Activated CD8-positive, alpha-beta memory T cell treated with anti-CD3 and anti-CD28 coated beads for 36 hours (primary cell): ENCODE measurements at regions not wholly inside any gene's neighbourhood (a gene's known extent, or its start where the extent isn't known, plus 50 kb on each side); places are given as distances from the start of the nearest gene placed in this dataset.

Source experiments
- CTCF ChIA-PET: fragments of 350-600 bp; sonication (Branson Sonifier 250); formaldehyde crosslinking; loops from one replicate; lab custom pipeline; 2021; ENCODE audit warnings: antibody characterized with exemption; lab: Charles Lee
- POLR2A ChIA-PET: fragments of 350-600 bp; sonication (Branson Sonifier 250); formaldehyde crosslinking; loops from one replicate; lab custom pipeline; 2021; ENCODE audit warnings: antibody characterized with exemption; lab: Charles Lee

DNA sequence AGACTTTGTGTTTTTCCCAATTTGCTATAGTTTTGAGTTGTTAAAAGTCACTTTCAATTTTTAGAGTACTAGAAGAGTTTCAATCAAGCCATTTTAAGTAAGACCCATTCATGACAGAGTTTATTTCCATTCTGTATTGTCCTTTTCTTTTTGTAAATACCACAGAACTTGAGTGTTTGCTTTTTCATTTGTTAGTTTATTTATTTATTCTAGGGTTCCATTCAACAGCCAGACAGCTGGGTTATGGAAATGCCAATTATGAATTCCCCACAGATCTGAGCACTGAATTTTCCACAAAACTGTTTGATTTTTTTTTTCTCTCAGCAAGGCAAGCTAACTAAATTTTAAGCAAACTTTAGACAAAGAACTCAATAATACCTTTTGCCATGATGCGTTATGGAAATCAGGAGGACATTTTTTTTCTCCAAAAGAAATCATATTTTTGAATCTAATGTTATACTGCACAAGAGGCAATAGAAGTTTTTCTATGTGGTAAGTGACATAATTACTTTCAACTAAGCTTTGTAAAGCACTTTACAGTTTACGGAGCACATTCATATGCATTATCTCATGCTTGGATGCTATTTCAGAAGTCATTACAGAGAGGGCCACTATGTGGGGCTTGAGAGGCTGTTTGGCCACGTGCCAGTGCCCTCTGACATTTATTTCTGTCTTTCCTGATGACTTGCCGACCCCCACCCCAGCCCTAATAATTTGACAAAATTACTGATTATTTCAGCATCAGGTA, 181.5 kb downstream of the VRK1 start:
- ChIA-PET CTCF (no interaction called here), POLR2A (no interaction called here)

DNA sequence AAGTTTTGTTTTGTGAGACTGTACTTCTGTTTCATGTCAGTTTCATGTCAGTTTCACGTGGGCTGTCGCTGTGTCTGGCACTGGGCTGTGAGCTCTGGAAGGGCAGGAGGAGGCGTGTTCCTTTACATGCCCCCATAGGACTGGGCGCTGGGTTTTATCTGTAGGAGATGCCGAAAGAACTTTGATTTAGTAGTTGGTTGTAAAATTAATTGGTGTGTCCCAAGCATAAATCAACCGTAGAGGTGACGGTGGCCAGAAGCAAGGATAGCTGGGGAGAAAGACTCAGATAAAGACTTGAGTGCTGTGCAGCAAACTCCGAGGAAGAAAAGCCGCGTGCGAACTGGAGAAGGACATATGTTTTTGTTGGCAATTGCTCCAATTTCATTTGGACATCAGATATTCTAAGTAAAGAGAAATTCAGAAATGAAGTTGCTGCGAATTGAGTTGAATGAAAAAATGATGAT, 182.5 kb downstream of the VRK1 start:
- ChIA-PET POLR2A (no interaction called here), CTCF (no interaction called here)

DNA sequence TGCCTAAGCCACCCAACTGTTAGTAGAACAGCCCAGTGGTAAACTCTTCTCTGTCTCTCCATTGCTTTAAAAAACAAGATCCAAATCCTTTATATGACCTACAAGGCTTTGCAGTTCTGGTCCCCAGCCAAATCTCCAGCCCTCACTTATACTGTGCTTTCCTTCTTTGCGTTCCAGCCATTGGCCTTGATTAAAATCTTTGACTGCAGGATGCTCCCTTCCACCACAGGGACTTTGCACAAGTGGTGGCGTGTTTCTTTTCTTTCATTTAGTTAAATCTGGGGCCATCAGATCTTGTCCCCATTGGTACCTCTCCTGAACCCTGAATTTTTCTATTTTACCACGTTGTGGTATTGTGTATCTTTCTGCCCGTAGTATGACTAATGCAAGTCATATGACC, 183.7 kb downstream of the VRK1 start:
- CTCF ChIA-PET = no interaction called here
- POLR2A ChIA-PET = no interaction called here

DNA sequence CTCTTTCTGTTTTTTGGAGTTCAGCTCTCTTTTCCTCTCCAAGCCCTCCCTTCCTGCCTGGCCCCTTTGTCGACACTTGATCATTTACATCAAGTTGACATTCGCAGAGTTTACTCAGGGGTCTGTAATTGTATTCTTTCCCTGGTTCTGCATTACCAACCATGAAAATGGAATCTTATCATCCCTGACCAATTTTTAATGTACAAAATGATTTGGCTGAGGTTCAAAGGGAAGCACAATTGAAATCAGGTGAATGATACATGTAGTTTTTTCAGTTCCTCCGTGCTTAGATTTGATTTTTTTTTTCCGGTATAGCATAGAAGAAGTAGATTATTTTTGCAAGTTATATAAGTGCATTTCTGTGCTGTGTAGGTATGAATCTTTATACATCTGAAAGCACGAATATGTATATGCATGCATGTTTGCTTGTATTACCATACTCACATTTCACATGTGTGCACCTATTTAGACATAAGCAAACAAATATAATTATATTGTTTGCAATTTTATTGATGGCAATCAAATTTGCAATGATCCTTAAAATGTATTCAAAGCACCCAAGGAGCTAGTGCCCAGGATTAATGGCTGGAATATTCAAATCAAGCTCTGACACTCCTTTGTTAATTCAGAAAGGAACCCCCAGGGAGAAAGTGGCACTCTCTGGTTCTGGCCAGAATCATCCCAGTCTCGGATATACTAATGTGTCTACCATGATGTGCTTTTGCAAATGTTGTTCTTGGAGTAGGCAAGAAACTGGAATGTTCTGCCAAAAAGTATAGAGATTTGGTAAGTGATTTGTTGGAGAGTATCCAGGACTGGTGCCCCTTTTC, 189.3 kb downstream of the VRK1 start:
- ChIA-PET CTCF (no interaction called here), POLR2A (no interaction called here)

DNA sequence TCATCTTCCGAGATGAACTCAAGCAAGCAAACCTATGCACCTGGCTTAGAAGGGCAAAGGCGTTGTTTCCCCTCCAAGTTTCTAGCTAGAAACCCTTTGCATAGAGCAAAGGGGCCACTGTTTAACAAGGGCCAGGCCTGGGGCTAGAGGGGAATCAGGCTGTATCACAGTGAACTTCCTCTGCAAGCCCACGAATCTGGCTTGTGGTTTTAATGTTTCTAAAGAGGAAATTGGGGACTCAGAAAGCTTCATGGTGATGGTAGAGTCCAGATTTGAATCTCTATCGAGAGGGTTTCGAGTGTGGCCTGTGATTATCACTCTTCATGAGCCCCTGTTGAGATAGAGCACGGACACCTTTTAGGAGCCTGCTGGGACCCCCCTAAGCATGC, 189.9 kb downstream of the VRK1 start:
- POLR2A ChIA-PET = no interaction called here
- CTCF ChIA-PET = no interaction called here

DNA sequence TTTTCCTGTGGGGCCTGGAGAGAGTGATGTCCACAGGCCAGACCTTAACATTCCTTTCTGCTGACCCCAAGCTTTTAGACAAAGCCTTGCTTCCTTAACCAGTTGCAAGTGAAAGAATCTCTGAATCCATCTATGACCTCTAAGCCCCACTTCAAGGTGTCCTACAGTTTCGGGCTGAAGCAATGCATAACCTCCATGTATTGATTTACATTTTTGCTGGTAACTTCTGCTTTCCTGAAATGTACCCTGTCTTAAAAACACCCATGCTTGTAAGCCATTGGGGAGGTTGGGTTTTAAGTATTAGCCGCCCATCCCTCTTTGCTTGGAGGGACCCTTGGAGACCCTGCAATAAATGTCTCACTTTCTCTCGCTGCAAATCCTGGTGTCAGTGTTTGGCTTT, 190.6 kb downstream of the VRK1 start:
- POLR2A ChIA-PET = no interaction called here
- CTCF ChIA-PET = no interaction called here

DNA sequence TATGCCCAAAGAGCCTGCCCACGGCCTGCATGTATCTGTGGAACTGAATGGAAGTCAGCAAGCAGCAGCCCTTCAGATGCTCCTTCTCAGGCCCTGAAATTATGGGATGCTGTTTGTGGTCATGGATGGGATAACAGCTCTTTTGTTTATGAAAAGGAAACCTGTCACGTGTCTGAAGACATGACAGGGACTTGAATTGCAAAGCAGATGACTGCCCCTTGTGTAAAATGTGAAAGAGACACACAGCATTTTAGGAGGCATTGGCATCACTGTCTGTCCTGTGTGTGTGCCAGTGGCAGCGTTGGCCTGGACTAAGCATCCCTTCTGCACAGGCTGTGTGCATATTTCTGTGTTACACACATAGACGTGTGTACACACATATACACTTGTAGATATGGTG, 192.1 kb downstream of the VRK1 start:
- CTCF ChIA-PET = no interaction called here
- POLR2A ChIA-PET = no interaction called here

DNA sequence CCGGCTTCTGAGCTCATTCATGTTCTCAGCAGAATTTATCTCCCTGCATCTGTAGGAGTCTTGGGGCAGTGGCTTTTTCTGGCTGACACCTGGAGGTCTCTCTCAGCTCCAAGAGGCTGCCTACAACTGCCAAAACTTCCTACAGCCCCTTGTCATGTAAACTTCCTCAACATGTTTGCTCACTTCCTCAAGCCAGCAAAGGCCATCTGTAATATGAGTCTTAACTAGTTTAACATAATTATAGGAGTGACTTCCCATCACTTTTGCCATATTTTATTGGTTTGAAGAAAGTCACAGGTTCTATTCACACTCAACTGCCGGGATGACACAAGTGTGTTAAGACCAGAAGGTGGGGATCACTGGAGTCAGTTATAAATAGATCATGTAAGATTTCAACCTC, 194.0 kb downstream of the VRK1 start:
- ChIA-PET POLR2A (no interaction called here), CTCF (no interaction called here)

DNA sequence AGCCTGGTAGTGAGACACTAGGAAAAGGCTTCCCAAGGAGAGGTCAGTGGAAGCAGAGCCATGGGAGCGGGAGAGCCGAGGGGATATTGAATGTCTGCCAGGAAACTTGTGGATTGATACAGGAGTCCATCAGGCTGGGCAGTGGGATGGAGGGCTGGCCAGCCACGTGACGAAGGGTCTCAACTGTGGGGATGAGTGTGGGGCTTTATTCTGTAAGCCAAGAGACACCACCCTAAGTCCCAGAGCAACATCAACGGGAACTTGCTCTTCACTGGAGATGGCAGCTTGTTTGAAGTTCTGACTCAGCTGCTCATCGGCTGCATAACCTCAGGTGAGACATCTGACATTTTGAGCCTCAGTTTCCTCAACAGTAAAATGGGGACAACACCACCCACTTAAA, 197.8 kb downstream of the VRK1 start:
- CTCF ChIA-PET = no interaction called here
- POLR2A ChIA-PET = no interaction called here

DNA sequence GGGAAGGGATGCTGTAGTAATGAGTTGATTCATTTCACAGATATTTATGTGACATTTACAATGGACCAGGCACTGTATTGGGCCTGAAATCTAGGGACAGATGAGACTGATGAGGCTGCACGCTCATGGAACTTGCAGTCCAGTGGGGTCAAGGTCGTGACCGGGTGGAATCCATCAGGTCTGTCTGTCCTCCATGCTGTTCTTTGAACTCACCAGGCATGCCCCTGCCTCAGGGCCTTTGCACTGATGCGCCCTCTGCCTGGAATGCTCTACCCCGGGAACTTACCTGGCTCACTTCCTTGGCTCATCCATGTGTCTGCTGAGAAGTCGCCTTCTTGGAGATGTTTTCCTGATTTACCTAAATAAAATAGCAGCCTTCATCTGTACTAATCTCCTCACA, 200.1 kb downstream of the VRK1 start:
- CTCF ChIA-PET = no interaction called here
- POLR2A ChIA-PET = no interaction called here

DNA sequence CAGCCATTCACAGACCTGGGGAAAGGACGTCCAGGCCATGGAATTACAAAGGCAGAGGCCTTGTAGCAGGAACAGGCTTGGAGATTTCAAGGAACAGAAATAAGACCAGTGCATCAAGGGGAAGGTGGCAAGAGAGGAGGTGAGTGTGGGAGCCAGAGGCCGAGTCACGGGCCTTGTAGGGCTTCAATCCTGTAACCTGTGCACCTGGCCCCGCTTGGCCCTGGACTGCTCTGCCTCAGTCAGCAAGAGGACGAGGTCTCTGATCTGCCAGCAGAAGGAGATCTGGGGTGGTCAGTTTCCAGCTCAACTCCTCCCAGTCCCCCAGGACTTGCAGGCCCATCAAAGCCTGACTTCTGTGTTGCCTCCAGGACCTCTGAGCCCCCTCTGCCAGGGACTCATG, 200.8 kb downstream of the VRK1 start:
- ChIA-PET POLR2A (no interaction called here), CTCF (no interaction called here)

DNA sequence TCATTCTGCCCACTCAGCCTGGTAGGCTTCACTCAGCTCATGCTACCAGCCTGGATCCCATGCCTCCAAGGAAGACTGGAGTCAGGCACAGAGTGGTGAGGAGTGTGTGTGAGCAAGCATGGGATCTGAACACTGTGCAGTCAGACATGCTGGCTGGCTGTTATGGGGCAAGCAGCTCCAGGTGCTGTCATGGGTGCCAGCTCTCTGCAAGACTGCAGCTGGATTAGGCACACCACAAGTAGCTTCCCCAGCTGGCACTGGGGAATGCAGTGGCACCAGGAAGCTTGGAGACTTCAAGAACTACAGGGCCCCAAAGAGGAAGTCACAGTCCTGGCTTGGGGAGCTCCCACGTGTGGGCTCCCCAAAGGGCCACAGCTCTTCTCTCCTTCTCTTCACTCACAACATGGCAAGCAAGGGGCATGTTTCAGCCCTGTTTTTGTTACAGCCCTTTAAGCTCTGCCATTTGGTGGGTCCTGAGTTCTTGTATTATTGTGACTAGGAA, 202.5 kb downstream of the VRK1 start:
- CTCF ChIA-PET = no interaction called here
- POLR2A ChIA-PET = no interaction called here

DNA sequence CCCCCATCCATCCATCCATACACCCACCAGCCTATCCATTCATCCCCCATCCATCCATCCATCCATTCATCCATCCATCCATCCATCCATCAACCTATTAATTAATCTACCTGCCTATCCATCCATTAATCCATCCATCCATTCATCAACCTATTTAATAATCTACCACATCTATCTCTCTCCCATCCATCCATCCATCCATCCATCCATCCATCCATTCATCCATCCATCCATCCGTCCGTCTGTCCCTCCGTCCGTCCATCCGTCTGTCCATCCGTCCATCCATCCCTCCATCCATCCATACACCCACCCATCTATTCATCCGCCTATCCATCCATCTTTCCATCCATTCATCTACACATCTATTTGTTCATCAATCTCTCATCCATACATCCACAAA, 205.3 kb downstream of the VRK1 start:
- POLR2A ChIA-PET = no interaction called here

DNA sequence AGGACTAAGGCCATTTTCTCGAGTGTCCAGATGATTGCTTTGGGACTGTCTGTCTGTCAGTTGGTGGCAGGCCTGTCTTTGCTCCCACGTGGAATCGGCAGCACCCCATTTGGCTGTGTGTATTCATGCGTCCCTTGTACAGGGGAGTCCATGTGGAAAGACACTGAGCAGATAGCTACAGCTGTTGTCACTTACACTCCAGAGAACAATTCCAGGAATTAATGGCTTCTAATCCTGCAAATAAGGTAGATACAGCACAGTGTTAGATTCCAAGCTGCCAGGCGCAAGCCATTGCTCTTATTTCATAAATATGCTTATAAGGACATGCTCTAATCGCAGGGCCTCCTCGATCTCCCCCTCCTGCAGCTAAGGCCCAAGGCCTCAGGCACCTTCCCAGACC, 208.8 kb downstream of the VRK1 start:
- ChIA-PET CTCF (no interaction called here), POLR2A (no interaction called here)

More for the DNA sequence above, 205.3 kb downstream of the VRK1 start:
- CTCF ChIA-PET = no interaction called here

DNA sequence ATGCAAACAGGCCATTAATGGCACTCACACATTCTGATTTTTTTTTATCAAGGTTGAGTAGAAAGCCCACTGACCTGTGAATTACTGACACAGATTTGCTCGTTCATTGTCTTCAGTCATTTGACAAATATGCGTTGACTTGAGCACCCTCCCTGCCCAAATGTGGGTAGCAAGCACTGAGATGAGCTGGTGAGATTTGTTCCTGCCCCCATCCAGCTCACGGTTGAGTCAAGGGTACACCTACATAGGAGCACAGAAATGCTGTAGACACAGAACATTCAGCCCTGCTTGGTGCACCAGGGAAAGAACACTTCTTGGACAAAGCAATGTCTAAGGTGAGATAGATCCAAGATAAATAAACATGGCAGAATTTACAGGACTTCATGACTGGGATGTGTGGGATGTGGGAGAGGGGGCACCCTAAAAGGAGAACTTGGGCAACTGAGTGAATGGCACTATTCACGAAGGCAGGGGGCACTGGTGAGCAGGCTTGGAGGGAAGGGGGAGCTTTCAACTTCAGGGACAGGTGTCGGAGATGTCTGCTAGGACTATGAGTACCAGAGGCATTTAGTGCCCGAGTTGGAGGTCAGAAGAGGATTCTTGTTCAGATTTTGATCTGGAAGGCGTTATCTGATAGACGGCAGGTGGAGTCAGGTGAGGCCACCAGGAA, 213.4 kb downstream of the VRK1 start:
- ChIA-PET POLR2A (no interaction called here), CTCF (no interaction called here)

DNA sequence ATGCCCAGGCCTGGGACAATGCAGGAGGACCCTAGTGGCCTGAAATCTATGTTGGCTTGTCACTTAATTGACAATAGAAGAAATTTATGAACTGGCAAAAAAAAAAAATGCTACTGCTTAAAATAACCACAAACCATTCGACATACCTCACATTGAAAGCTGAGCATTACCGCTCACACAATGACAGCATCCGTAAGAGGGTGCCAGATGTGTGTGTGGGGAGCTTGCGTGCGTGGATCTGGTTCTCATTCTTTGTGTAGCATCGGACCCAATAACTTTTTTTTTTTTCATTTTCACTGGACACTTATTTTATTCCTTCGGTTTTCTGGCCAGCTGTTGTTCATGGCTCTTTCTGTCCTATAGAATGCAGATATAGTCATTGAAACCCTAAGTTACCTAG, 216.7 kb downstream of the VRK1 start:
- CTCF ChIA-PET = no interaction called here
- POLR2A ChIA-PET = no interaction called here

DNA sequence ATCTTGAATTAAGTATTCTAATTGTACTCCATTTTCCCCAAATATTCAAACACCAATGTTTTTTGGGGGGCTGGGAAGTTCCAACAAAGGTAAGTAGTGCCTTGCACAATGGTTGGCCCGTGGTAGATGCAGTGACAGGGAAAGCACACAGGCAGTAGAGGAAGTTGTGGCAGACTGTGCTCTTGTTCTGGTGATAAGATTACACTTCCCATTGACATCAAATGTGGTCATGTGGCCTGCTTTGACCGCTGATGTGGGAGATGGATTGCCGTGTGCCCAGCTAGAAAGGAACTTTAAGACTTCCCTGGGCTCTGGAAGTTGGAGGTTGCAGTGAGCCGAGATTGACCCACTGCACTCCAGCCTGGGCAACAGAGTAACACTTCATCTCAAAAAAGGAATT, 223.8 kb downstream of the VRK1 start:
- CTCF ChIA-PET = no interaction called here
- POLR2A ChIA-PET = no interaction called here

DNA sequence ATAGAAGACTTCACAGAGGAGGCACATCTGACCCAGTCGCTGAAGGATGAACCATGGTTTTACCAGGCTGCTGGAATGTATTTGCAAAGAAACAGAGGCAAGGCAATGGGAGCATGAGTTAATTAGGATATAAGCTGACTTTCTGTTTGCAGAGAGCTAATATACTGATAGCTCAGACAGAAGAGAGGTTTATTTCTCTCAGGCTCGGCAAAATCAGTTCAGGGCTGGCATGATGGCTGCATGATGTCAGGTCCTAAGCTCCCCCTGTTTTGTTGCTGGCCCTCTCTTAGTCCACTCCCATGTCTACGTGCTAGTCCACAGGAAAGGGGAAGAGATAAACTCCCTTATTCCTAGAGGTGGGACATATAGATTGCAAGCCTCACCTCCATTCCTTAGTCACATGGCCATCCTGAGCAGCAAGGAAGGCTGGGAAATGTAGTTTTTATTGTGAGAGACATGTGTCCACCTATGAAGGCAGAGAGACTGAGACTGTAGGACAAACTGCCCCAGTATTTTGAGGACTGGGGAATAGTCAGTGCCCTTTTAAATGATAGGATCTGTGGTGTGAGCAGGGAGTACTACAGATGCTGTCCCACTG, 224.5 kb downstream of the VRK1 start:
- ChIA-PET CTCF (no interaction called here), POLR2A (no interaction called here)

DNA sequence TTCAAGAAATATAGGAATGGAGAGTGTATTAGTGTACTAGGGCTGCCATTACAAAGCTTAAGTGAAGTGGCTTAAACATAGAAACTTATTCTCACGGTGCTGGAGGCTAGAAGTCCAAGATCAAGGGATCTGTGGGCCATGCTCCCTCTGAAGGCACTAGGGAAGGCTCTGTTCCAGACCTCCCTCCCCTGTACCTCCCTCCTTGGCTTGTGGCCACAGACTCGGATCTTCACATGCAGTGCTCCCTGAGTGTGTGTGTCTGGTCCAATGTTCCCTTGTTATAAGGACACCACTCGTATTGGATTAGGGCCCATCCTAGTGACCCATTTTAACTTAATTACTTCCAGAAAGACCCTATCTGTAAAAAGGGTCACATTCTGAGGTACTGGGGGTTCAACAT, 225.6 kb downstream of the VRK1 start:
- ChIA-PET CTCF (no interaction called here), POLR2A (no interaction called here)

DNA sequence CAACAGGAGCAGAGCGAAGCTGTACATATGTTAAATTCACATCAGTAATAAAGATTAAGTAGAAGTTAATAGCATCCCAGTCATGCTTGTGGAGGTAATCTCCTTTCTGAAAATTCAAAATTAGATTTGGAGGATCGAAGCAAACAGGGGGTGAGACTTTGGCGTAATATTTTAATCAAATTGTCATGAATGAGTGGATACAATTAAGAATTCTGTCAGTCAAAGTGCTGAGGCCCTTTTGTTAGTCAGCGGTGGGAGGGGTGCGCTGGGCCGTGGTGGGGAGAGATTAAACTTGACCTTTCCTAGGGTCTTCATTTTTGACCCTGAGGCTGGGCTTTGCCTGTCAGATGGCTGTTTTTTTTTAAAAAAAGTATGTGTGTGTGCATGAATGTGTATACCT, 226.7 kb downstream of the VRK1 start:
- CTCF ChIA-PET = no interaction called here
- POLR2A ChIA-PET = no interaction called here
